ENCODE measurements at regions not wholly inside any gene's neighbourhood (a gene's known extent, or its start where the extent isn't known, plus 50 kb on each side); places are given as distances from the start of the nearest gene placed in this dataset.

DNA sequence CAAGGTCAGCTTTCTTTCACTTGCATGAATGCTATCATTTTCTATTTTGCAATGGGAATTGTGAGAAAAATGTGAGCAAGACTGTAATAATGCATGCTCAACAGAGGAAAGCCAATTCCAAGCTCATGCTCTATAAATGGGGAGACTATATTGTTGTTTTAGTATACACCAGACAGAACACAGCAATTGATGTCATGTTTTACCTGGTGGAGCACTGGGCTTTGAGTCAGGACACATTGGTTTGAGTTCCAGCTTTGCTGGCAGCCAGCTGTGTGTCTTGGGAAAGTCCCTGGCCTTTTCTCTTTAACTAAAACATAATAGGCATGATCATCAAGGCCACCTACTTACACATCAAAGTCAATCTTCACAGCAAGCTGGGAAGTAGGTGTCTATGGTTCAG is 83.3 kb downstream of the FOXA2 start:
- H3K4me3 Mint-ChIP-seq, result no peak overlapping the region
- TF ChIP-seq TP53 (CRISPR knock-in tag; IDR thresholded peaks at IDR 0.05) (no peak), GRHL2 (CRISPR knock-in tag; IDR thresholded peaks at IDR 0.05; ENCODE audit: insufficient replicate concordance, severe bottlenecking) (no peak), SOX15 (CRISPR knock-in tag; IDR thresholded peaks at IDR 0.05) (no peak), TEAD1 (CRISPR knock-in tag; IDR thresholded peaks at IDR 0.05) (no peak), FOXJ3 (CRISPR knock-in tag; IDR thresholded peaks at IDR 0.05; ENCODE audit: borderline replicate concordance) (no peak), NFATC4 (CRISPR knock-in tag; IDR thresholded peaks at IDR 0.05) (no peak), EMX1 (CRISPR knock-in tag; IDR thresholded peaks at IDR 0.05) (no peak), ZNF121 (CRISPR knock-in tag; IDR thresholded peaks at IDR 0.05) (no peak), ELF4 (CRISPR knock-in tag; IDR thresholded peaks at IDR 0.05; ENCODE audit: low read depth) (no peak), NR3C1 (CRISPR knock-in tag; conservative IDR thresholded peaks at IDR 0.05; ENCODE audit: low read depth) (no peak)
- TF ChIP-seq, protein P1, sequence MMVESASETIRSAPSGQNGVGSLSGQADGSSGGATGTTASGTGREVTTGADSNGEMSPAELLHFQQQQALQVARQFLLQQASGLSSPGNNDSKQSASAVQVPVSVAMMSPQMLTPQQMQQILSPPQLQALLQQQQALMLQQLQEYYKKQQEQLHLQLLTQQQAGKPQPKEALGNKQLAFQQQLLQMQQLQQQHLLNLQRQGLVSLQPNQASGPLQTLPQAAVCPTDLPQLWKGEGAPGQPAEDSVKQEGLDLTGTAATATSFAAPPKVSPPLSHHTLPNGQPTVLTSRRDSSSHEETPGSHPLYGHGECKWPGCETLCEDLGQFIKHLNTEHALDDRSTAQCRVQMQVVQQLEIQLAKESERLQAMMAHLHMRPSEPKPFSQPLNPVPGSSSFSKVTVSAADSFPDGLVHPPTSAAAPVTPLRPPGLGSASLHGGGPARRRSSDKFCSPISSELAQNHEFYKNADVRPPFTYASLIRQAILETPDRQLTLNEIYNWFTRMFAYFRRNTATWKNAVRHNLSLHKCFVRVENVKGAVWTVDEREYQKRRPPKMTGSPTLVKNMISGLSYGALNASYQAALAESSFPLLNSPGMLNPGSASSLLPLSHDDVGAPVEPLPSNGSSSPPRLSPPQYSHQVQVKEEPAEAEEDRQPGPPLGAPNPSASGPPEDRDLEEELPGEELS (CRISPR knock-in tag; IDR thresholded peaks at IDR 0.05), result no peak
- TF ChIP-seq, protein P2, sequence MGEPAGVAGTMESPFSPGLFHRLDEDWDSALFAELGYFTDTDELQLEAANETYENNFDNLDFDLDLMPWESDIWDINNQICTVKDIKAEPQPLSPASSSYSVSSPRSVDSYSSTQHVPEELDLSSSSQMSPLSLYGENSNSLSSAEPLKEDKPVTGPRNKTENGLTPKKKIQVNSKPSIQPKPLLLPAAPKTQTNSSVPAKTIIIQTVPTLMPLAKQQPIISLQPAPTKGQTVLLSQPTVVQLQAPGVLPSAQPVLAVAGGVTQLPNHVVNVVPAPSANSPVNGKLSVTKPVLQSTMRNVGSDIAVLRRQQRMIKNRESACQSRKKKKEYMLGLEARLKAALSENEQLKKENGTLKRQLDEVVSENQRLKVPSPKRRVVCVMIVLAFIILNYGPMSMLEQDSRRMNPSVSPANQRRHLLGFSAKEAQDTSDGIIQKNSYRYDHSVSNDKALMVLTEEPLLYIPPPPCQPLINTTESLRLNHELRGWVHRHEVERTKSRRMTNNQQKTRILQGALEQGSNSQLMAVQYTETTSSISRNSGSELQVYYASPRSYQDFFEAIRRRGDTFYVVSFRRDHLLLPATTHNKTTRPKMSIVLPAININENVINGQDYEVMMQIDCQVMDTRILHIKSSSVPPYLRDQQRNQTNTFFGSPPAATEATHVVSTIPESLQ (CRISPR knock-in tag; IDR thresholded peaks at IDR 0.05), result no peak
- ATAC-seq (no peak), DNase-seq (ENCODE audit: low spot score) (no peak)
- POLR2A ChIA-PET, result no interaction called here
- no peaks in the 10 kb centered on the region for H3K36me3 Mint-ChIP-seq
- CTCF ChIA-PET, result no interaction called here
- H3K4me1 Mint-ChIP-seq, result 0 out of 2 replicates have a peak, but pooled peaks cover 2% of the 10 kb centered on the region
- peaks cover 37% of the 10 kb centered on the region for H3K27me3 Mint-ChIP-seq (ENCODE audit: low read depth)
- H3K9me3 Mint-ChIP-seq, result peaks cover 3% of the 10 kb centered on the region; the same call in 1 of the 2 replicates
- no peak overlapping the region for H3K27ac Mint-ChIP-seq

DNA sequence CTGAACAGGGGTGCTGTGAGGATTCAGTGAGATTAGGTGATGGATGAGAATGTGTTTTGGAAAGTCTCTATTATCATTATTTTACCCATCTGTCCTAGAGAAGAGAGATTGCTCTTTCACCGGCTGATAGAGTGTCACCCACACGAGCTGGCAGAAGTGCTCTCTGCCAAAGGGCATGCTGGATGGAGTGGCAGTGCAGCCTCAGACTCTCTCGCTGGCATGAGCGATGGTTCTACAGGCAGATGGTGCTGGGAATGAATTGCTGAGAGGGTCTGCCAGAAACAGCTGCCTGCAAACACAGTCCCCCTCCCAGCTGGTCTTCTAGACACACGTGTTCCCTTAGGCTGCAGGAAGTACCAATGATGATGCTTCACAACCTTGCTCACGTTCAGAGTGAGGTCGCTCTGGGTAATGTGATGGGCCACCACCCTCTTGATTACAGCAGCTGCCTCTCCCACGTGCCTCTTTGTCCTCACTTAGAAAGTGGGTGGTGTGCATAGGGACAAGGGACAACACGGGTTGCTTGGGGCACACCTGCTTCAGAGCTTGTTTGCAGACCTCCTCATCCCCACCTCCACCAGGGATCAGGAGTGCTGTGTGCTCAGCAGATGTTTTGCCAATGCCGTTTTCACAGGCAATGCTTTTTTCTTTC is 84.7 kb downstream of the FOXA2 start:
- DNase-seq (ENCODE audit: low spot score) (no peak), ATAC-seq (no peak)
- ChIA-PET POLR2A (interaction anchor here (0.6 kb wide), 1 partner anchor 8 kb away, joined by 4 read pairs; no protein-coding TSS in a partner anchor), CTCF (no interaction called here)
- no peak overlapping the region for H3K4me3 Mint-ChIP-seq
- H3K9me3 Mint-ChIP-seq, result peaks cover 3% of the 10 kb centered on the region; the same call in 1 of the 2 replicates
- peaks cover 11% of the 10 kb centered on the region for H3K4me1 Mint-ChIP-seq
- H3K27me3 Mint-ChIP-seq (ENCODE audit: low read depth), result peaks cover 37% of the 10 kb centered on the region
- H3K27ac Mint-ChIP-seq, result no peak overlapping the region
- TF ChIP-seq, protein P3, sequence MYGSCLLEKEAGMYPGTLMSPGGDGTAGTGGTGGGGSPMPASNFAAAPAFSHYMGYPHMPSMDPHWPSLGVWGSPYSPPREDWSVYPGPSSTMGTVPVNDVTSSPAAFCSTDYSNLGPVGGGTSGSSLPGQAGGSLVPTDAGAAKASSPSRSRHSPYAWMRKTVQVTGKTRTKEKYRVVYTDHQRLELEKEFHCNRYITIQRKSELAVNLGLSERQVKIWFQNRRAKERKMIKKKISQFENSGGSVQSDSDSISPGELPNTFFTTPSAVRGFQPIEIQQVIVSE (CRISPR knock-in tag; IDR thresholded peaks at IDR 0.05; ENCODE audit: borderline replicate concordance), result no peak
- TF ChIP-seq ZNF317 (CRISPR knock-in tag; IDR thresholded peaks at IDR 0.05; ENCODE audit: borderline replicate concordance, low read depth), result no peak
- H3K36me3 Mint-ChIP-seq, result no peaks in the 10 kb centered on the region

DNA sequence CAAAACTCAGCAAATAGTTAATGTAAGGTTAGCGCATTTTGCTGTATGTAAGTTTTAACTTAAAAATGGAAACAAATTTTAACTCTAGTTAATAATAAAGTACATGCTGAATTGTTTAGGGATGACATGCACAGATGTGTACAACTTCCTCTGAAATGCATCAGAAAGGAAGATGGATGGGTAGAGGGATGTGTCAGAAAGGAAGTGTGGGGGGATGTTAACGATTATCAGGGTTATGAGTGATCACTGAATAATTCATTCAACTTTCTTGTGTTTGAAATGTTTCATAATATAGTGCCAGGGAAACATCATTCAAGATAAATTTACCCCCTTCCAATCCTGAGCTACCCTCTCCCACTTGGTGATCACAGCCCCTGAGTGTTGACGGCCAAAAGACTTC is 87.6 kb downstream of the FOXA2 start:
- CTCF ChIA-PET, result no interaction called here
- no peak overlapping the region for H3K4me3 Mint-ChIP-seq
- H3K27ac Mint-ChIP-seq, result no peak overlapping the region
- POLR2A ChIA-PET, result no interaction called here
- H3K36me3 Mint-ChIP-seq, result no peaks in the 10 kb centered on the region
- H3K9me3 Mint-ChIP-seq, result peaks cover 3% of the 10 kb centered on the region; the same call in 1 of the 2 replicates
- peaks cover 24% of the 10 kb centered on the region for H3K27me3 Mint-ChIP-seq (ENCODE audit: low read depth)
- DNase-seq (ENCODE audit: low spot score) (no peak), ATAC-seq (no peak)
- peaks cover 15% of the 10 kb centered on the region for H3K4me1 Mint-ChIP-seq
- TF ChIP-seq, protein P1 (CRISPR knock-in tag; IDR thresholded peaks at IDR 0.05), result no peak
- TF ChIP-seq ZNF138 (CRISPR knock-in tag; conservative IDR thresholded peaks at IDR 0.05), result no peak
- TF ChIP-seq ATF1 (CRISPR knock-in tag; IDR thresholded peaks at IDR 0.05), result no peak
- no peak for TF ChIP-seq ZNF671 (CRISPR knock-in tag; IDR thresholded peaks at IDR 0.05)
- TF ChIP-seq, protein P4, sequence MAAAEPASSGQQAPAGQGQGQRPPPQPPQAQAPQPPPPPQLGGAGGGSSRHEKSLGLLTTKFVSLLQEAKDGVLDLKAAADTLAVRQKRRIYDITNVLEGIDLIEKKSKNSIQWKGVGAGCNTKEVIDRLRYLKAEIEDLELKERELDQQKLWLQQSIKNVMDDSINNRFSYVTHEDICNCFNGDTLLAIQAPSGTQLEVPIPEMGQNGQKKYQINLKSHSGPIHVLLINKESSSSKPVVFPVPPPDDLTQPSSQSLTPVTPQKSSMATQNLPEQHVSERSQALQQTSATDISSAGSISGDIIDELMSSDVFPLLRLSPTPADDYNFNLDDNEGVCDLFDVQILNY (CRISPR knock-in tag; IDR thresholded peaks at IDR 0.05), result no peak
- no peak for TF ChIP-seq ETV6 (CRISPR knock-in tag; IDR thresholded peaks at IDR 0.05)
- TF ChIP-seq, protein P5, sequence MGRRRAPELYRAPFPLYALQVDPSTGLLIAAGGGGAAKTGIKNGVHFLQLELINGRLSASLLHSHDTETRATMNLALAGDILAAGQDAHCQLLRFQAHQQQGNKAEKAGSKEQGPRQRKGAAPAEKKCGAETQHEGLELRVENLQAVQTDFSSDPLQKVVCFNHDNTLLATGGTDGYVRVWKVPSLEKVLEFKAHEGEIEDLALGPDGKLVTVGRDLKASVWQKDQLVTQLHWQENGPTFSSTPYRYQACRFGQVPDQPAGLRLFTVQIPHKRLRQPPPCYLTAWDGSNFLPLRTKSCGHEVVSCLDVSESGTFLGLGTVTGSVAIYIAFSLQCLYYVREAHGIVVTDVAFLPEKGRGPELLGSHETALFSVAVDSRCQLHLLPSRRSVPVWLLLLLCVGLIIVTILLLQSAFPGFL (CRISPR knock-in tag; IDR thresholded peaks at IDR 0.05; ENCODE audit: borderline replicate concordance), result no peak
- no peak for TF ChIP-seq NFATC4 (CRISPR knock-in tag; IDR thresholded peaks at IDR 0.05)
- no peak for TF ChIP-seq EMX1 (CRISPR knock-in tag; IDR thresholded peaks at IDR 0.05)
